ENCODE measurements at regions not wholly inside any gene's neighbourhood (a gene's known extent, or its start where the extent isn't known, plus 50 kb on each side); places are given as distances from the start of the nearest gene placed in this dataset.

DNA sequence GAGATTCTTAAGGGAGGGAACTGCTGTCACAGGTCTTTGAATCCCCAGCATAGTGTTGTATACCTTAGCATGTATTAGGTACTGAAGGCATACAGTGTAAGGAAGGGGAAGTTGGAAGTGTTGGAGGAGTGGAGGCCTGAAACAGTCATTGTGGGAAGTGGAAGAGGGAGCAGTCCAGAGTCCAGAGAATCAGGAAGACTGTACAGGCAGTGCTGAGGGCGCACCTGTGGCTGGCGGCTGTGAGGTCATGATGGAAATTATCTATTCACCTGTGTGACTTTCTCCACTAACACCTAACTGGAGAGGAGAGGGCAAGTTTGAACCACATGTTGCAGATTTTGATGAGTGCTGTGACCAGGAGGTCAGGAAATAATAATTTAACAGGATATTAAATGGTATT, 119.7 kb upstream of the NIPBL start:
- H3K27ac ChIP-seq (ENCODE audit: low read depth, low read length) = no peak overlapping the region
- H3K9me3 ChIP-seq (ENCODE audit: control insufficient read depth in 1 of 2, low read length in 2 of 2) = no peaks in the 10 kb centered on the region
- no peaks in the 10 kb centered on the region for H3K27me3 ChIP-seq (ENCODE audit: control insufficient read depth in 1 of 2, insufficient read depth in 2 of 2, low read length in 2 of 2)
- peaks cover 13 to 23% of the 10 kb centered on the region in 2 donors for H3K4me1 ChIP-seq (ENCODE audit: control insufficient read depth in 1 of 2, insufficient read depth in 2 of 2, low read length in 2 of 2)
- H3K9ac ChIP-seq (ENCODE audit: low read depth in 1 of 2, low read length in 2 of 2) = no peak overlapping the region
- H3K4me3 ChIP-seq (ENCODE audit: low read depth in 1 of 2, low read length in 2 of 2) = no peak overlapping the region
- no peaks in the 10 kb centered on the region for H3K36me3 ChIP-seq (ENCODE audit: control insufficient read depth in 1 of 2, insufficient read depth in 2 of 2, low read length in 2 of 2)

DNA sequence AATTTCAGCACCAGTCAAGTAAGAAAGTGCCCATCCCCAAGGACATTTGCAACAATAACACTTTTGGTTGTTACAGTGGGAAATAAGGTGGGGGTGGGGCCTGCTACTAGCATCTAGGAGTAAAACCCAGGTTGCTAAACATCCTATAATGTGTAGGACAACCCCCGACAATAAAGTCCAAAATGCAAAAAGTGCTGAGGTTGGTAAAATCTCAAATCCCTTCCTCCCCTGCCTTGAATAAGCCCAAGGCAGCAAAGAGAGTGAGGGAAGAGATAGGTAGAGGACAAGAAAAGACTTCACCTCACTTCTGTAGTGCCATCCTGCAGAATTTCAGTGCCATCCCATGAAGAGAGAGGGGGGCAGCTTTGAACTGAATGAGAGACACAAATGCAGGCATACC, 117.5 kb upstream of the NIPBL start:
- no peaks in the 10 kb centered on the region for H3K36me3 ChIP-seq (ENCODE audit: control insufficient read depth in 1 of 2, insufficient read depth in 2 of 2, low read length in 2 of 2)
- H3K4me3 ChIP-seq (ENCODE audit: low read depth in 1 of 2, low read length in 2 of 2) = no peak overlapping the region
- peaks cover 13 to 20% of the 10 kb centered on the region in 2 donors for H3K4me1 ChIP-seq (ENCODE audit: control insufficient read depth in 1 of 2, insufficient read depth in 2 of 2, low read length in 2 of 2)
- no peak overlapping the region for H3K9ac ChIP-seq (ENCODE audit: low read depth in 1 of 2, low read length in 2 of 2)
- H3K9me3 ChIP-seq (ENCODE audit: control insufficient read depth in 1 of 2, low read length in 2 of 2) = no peaks in the 10 kb centered on the region
- no peak overlapping the region for H3K27ac ChIP-seq (ENCODE audit: low read depth, low read length)
- H3K27me3 ChIP-seq (ENCODE audit: control insufficient read depth in 1 of 2, insufficient read depth in 2 of 2, low read length in 2 of 2) = no peaks in the 10 kb centered on the region

DNA sequence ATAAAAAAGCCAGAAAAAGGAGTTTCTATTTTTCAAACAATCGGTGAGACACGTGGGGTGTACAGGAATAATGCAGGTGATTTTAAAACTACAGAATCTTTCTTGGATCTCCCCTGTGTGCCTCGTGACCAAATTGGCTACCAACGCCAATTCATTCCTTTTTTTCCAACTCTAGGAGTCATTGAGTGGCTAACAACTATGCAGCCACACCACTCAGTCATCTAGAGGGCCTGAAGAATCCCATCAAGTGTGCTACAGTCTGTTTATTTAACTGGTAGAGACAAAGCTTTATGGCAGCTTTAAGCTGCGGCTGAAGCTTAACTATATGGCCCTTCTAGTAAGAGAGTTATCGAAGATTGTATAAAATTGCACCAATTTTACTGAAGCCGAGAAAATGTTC, 113.1 kb upstream of the NIPBL start:
- Histone ChIP-seq H3K27ac (ENCODE audit: low read depth, low read length) (no peak overlapping the region), H3K27me3 (ENCODE audit: control insufficient read depth in 1 of 2, insufficient read depth in 2 of 2, low read length in 2 of 2) (no peaks in the 10 kb centered on the region), H3K9me3 (ENCODE audit: control insufficient read depth in 1 of 2, low read length in 2 of 2) (no peaks in the 10 kb centered on the region), H3K4me1 (ENCODE audit: control insufficient read depth in 1 of 2, insufficient read depth in 2 of 2, low read length in 2 of 2) (no peaks in the 10 kb centered on the region), H3K9ac (ENCODE audit: low read depth in 1 of 2, low read length in 2 of 2) (no peak overlapping the region), H3K4me3 (ENCODE audit: low read depth in 1 of 2, low read length in 2 of 2) (no peak overlapping the region), H3K36me3 (ENCODE audit: control insufficient read depth in 1 of 2, insufficient read depth in 2 of 2, low read length in 2 of 2) (no peaks in the 10 kb centered on the region)

DNA sequence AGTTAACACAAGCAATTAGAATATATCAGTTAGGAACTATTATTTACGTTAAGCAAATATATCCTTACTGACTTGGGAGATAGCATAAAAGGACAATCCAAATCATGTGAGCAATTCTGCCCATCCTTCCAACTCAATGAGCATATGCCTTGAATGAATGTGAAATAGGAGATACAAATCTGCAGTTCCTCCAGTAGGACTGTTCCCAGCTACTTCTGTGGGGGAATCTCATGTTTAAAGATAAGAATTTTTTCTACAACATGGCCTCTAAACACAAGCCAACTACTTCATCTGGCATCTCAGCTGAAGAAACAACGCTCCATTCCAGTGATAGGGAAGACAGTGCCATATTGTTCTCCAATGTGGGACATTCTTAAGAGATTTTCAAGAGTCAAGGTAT, 110.7 kb upstream of the NIPBL start:
- Histone ChIP-seq H3K9me3 (ENCODE audit: control insufficient read depth in 1 of 2, low read length in 2 of 2) (no peaks in the 10 kb centered on the region), H3K4me1 (ENCODE audit: control insufficient read depth in 1 of 2, insufficient read depth in 2 of 2, low read length in 2 of 2) (peaks cover 0 to 17% of the 10 kb centered on the region in 2 donors), H3K36me3 (ENCODE audit: control insufficient read depth in 1 of 2, insufficient read depth in 2 of 2, low read length in 2 of 2) (no peaks in the 10 kb centered on the region), H3K27me3 (ENCODE audit: control insufficient read depth in 1 of 2, insufficient read depth in 2 of 2, low read length in 2 of 2) (no peaks in the 10 kb centered on the region), H3K27ac (ENCODE audit: low read depth, low read length) (no peak overlapping the region), H3K4me3 (ENCODE audit: low read depth in 1 of 2, low read length in 2 of 2) (no peak overlapping the region), H3K9ac (ENCODE audit: low read depth in 1 of 2, low read length in 2 of 2) (no peak overlapping the region)

DNA sequence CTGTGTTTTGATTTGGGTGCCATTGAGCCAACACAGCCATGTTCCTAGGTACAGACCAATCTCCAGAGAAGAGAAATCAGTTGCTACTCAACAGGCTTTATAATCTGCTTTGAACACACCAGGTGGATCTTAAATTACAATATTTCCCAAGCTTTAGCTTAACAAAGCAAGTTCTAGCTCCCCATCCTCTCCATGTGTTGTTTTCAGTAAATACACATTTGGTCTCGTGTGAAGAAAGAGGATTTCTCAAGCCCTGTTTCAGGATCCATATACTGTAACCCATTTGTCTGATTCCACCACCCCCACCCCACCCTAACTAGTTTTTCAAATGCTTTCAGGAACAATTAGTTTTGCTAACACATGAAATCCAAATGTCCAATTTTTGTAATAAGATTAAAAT, 109.6 kb upstream of the NIPBL start:
- Histone ChIP-seq H3K9me3 (ENCODE audit: control insufficient read depth in 1 of 2, low read length in 2 of 2) (no peaks in the 10 kb centered on the region), H3K27me3 (ENCODE audit: control insufficient read depth in 1 of 2, insufficient read depth in 2 of 2, low read length in 2 of 2) (no peaks in the 10 kb centered on the region), H3K36me3 (ENCODE audit: control insufficient read depth in 1 of 2, insufficient read depth in 2 of 2, low read length in 2 of 2) (no peaks in the 10 kb centered on the region), H3K27ac (ENCODE audit: low read depth, low read length) (no peak overlapping the region), H3K4me3 (ENCODE audit: low read depth in 1 of 2, low read length in 2 of 2) (no peak overlapping the region), H3K4me1 (ENCODE audit: control insufficient read depth in 1 of 2, insufficient read depth in 2 of 2, low read length in 2 of 2) (peaks cover 0 to 17% of the 10 kb centered on the region in 2 donors), H3K9ac (ENCODE audit: low read depth in 1 of 2, low read length in 2 of 2) (no peak overlapping the region)

DNA sequence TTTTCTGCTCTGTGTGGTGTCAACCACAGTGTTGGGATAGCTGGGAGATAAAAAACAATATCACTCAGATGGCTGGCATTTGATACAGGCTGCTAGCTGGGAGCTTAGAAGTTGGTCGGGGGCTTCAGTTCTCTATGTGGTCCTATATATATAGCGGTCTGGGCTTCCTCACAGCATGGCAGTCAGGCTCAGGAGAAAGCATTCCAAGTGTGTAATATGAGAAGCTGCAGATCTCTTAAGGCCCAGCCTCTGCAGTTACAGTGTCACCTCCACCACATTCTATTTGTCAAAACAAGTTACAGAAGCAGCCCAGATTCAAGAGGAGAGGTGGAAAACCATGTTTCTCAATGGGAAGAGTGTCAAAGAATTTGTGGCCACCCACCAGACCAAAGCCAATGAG, 108.1 kb upstream of the NIPBL start:
- Histone ChIP-seq H3K4me3 (ENCODE audit: low read depth in 1 of 2, low read length in 2 of 2) (no peak overlapping the region), H3K9ac (ENCODE audit: low read depth in 1 of 2, low read length in 2 of 2) (no peak overlapping the region), H3K27me3 (ENCODE audit: control insufficient read depth in 1 of 2, insufficient read depth in 2 of 2, low read length in 2 of 2) (no peaks in the 10 kb centered on the region), H3K36me3 (ENCODE audit: control insufficient read depth in 1 of 2, insufficient read depth in 2 of 2, low read length in 2 of 2) (no peaks in the 10 kb centered on the region), H3K27ac (ENCODE audit: low read depth, low read length) (no peak overlapping the region), H3K9me3 (ENCODE audit: control insufficient read depth in 1 of 2, low read length in 2 of 2) (no peaks in the 10 kb centered on the region), H3K4me1 (ENCODE audit: control insufficient read depth in 1 of 2, insufficient read depth in 2 of 2, low read length in 2 of 2) (peaks cover 0 to 17% of the 10 kb centered on the region in 2 donors)

DNA sequence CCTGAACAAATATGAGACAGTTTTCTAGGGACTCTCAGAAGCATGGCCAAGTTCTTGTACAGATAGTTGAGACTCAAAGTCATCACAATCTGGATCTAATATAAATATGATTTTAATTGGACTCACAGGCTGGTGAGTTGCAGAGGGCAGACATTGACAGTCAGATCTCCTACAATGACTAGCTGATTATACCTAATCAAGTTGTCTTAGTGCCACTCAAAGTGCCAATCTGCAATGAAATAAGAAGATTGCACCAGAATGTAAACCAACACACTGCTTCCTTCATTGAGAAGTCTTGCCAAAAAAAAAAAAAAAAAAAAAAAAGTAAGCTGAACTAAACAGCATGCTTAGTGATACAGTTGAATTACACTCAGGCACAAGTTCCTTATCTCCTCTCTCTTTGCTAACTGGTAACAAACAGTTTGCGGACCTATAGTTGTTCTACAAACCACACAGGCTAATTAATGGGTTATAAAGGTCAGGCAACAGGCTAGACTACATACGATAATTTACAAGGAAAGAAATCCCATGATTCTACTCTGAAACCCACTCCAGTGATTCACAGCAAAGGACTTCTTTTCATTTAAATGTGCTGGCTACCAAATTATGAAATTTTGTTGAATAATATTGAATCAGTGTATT, 107.3 kb upstream of the NIPBL start:
- Histone ChIP-seq H3K27me3 (ENCODE audit: control insufficient read depth in 1 of 2, insufficient read depth in 2 of 2, low read length in 2 of 2) (no peaks in the 10 kb centered on the region), H3K27ac (ENCODE audit: low read depth, low read length) (no peak overlapping the region), H3K9ac (ENCODE audit: low read depth in 1 of 2, low read length in 2 of 2) (no peak overlapping the region), H3K9me3 (ENCODE audit: control insufficient read depth in 1 of 2, low read length in 2 of 2) (no peaks in the 10 kb centered on the region), H3K36me3 (ENCODE audit: control insufficient read depth in 1 of 2, insufficient read depth in 2 of 2, low read length in 2 of 2) (no peaks in the 10 kb centered on the region), H3K4me3 (ENCODE audit: low read depth in 1 of 2, low read length in 2 of 2) (no peak overlapping the region), H3K4me1 (ENCODE audit: control insufficient read depth in 1 of 2, insufficient read depth in 2 of 2, low read length in 2 of 2) (peaks cover 0 to 17% of the 10 kb centered on the region in 2 donors)

DNA sequence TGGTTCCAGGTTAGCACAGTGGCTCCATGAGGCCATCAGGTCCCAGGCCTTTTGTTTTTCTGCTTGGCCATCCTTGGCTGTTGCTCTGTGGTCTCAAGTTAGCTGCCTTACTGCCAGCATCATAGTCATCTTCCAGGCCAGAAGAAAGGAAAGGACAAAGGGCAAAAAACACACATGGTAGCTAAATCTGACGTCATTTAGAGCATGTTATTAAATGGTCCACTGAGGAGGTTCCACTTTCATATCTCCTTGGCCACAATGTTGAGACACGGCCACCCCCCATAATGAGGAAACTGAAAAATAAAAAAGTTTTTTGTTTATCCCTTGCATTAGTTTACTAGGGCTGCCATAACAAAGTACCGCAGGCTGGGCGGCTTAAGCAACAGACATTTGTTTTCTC, 106.4 kb upstream of the NIPBL start:
- Histone ChIP-seq H3K9me3 (ENCODE audit: control insufficient read depth in 1 of 2, low read length in 2 of 2) (no peaks in the 10 kb centered on the region), H3K36me3 (ENCODE audit: control insufficient read depth in 1 of 2, insufficient read depth in 2 of 2, low read length in 2 of 2) (no peaks in the 10 kb centered on the region), H3K27ac (ENCODE audit: low read depth, low read length) (no peak overlapping the region), H3K4me1 (ENCODE audit: control insufficient read depth in 1 of 2, insufficient read depth in 2 of 2, low read length in 2 of 2) (peaks cover 0 to 17% of the 10 kb centered on the region in 2 donors), H3K4me3 (ENCODE audit: low read depth in 1 of 2, low read length in 2 of 2) (no peak overlapping the region), H3K27me3 (ENCODE audit: control insufficient read depth in 1 of 2, insufficient read depth in 2 of 2, low read length in 2 of 2) (no peaks in the 10 kb centered on the region), H3K9ac (ENCODE audit: low read depth in 1 of 2, low read length in 2 of 2) (no peak overlapping the region)

DNA sequence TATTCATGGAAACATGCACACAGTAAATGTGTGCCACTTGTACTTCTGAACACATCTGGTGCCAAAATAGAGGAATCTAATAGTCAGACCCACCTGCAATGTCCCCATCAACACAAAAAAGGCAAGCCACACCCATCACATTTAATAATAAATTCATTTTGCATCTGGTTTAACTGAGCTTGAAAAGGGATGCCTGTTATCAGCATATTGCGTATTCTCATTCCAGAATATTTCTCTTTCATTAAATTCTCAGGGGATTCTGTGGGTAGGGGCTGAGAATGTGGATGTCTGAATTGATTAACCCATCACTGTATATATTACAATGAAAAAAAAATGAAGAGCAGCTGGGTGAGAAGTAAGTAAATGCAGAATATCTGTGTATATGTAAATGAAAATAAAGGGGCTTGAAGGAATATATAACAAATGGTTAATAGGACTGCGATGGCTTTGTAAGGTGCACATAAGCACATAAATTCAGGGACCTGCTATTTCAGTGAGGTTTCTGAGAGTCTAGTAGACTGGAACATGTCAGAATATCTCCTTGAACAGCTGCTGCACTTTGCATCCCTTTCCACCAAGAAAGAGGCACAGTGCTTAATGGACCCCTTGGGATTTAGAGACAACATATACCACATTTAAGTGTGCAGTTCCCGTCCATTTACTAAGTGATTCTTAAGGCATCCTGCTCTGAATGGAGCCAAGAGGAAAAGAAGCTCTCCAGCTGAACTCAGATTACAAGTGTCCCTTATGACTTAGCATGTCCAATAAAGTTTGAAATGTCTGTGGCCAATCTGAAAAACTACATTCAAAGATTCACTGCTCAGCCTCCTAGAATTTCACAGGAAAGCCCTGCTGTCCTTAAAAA, 104.1 kb upstream of the NIPBL start:
- Histone ChIP-seq H3K27me3 (ENCODE audit: control insufficient read depth in 1 of 2, insufficient read depth in 2 of 2, low read length in 2 of 2) (no peaks in the 10 kb centered on the region), H3K36me3 (ENCODE audit: control insufficient read depth in 1 of 2, insufficient read depth in 2 of 2, low read length in 2 of 2) (no peaks in the 10 kb centered on the region), H3K9me3 (ENCODE audit: control insufficient read depth in 1 of 2, low read length in 2 of 2) (no peaks in the 10 kb centered on the region), H3K4me3 (ENCODE audit: low read depth in 1 of 2, low read length in 2 of 2) (no peak overlapping the region), H3K9ac (ENCODE audit: low read depth in 1 of 2, low read length in 2 of 2) (no peak overlapping the region), H3K27ac (ENCODE audit: low read depth, low read length) (no peak overlapping the region), H3K4me1 (ENCODE audit: control insufficient read depth in 1 of 2, insufficient read depth in 2 of 2, low read length in 2 of 2) (peaks cover 0 to 17% of the 10 kb centered on the region in 2 donors)

DNA sequence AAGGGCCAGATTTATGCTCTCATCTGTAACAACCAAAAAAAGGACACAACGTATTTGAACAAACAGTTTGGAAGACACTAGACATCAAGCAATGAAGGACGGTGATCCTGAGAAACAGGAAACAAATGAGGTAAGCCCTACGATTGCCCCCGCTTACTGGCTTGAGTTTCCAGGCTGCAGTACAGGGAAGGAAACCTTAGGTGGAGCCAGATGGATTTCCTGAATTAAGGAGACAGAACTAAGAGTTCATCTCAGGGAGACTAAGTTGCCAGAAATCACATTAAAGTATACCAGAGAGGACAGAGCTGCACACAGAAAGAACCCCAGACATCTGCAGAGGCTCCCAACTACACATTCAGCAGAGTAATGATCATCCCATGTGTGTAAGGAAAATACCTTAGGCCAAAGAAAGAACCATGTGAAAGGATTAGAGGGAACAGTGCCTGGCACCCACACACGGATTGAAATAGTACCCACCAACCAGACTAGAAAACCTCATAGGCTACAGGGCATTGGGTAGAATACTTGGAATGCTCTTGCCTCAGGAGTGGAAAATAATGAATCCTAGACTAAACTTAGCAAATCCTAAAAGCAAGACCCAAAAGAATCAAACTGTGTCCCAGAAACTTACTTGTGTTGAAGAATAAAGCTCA, 99.3 kb upstream of the NIPBL start:
- H3K4me3 ChIP-seq (ENCODE audit: low read depth in 1 of 2, low read length in 2 of 2) = no peak overlapping the region
- no peaks in the 10 kb centered on the region for H3K27me3 ChIP-seq (ENCODE audit: control insufficient read depth in 1 of 2, insufficient read depth in 2 of 2, low read length in 2 of 2)
- no peak overlapping the region for H3K27ac ChIP-seq (ENCODE audit: low read depth, low read length)
- no peaks in the 10 kb centered on the region for H3K4me1 ChIP-seq (ENCODE audit: control insufficient read depth in 1 of 2, insufficient read depth in 2 of 2, low read length in 2 of 2)
- H3K9me3 ChIP-seq (ENCODE audit: control insufficient read depth in 1 of 2, low read length in 2 of 2) = peaks cover 0 to 4% of the 10 kb centered on the region in 2 donors
- no peaks in the 10 kb centered on the region for H3K36me3 ChIP-seq (ENCODE audit: control insufficient read depth in 1 of 2, insufficient read depth in 2 of 2, low read length in 2 of 2)
- H3K9ac ChIP-seq (ENCODE audit: low read depth in 1 of 2, low read length in 2 of 2) = no peak overlapping the region

Data from duodenal mucosa (tissue), 2 donors.